ENCODE measurements at regions not wholly inside any gene's neighbourhood (a gene's known extent, or its start where the extent isn't known, plus 50 kb on each side); places are given as distances from the start of the nearest gene placed in this dataset.
"Not testable (repeated sequence)": the region's sequence is repeated elsewhere in the genome, so short reads cannot be mapped to it uniquely, and the experiment has no call there.

GRCh38 chr2:205862761-205863160 lies 180.5 kb downstream of the NRP2 start:
- not testable (repeated sequence) for DNase-seq

- no peak for DNase-seq
These were observed 178.6 kb downstream of the NRP2 start for GRCh38 chr2:205860885-205861284.

GRCh38 chr2:205860181-205860580 lies 177.9 kb downstream of the NRP2 start:
- no peak for DNase-seq

DNA sequence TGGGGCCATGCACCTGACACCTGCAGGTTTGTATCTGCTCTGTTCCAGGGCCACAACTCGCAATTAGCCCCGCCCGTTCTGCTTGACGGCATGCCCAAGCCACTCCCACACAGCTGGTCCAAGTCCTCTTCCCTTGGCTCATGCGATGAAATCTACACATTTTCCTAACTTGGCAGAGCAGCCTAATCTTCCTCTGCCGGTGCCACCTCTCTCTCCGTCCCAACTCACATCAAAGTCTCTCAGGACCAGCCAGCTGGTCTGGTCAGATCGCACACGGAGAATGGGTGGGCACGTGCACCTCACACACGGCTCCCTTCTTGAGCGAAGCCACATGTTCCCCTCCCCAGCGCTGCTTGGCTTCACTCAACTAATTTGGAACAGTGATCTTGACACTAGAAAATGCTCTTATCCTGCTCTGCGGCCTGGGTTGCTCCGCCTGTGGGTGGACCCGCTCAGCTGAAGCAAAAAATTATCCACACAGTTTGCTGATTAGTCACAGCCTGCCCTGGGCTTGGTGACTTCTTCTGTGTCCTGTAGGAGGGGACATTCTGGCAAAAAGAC lies 176.7 kb downstream of the NRP2 start:
- no peak for DNase-seq

DNA sequence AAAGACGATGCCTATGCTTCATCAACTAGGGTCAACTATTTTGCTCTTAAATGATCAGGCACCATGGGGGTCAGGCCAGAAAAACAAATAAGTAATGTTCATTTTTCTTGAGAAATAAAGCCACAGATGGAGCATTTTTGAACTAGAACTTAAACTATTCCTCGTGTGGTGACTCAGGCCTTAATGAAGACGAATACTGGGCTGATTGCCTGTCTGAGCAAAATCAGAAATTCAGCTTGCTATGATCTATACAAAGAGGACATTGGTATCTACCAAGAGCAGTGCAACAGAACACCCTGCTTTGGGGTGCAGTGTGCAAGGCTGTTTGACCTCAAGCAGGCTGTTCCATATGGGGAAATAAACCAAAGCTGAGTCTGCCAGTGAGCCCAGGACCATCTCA lies 176.0 kb downstream of the NRP2 start:
- no peak for DNase-seq

DNA sequence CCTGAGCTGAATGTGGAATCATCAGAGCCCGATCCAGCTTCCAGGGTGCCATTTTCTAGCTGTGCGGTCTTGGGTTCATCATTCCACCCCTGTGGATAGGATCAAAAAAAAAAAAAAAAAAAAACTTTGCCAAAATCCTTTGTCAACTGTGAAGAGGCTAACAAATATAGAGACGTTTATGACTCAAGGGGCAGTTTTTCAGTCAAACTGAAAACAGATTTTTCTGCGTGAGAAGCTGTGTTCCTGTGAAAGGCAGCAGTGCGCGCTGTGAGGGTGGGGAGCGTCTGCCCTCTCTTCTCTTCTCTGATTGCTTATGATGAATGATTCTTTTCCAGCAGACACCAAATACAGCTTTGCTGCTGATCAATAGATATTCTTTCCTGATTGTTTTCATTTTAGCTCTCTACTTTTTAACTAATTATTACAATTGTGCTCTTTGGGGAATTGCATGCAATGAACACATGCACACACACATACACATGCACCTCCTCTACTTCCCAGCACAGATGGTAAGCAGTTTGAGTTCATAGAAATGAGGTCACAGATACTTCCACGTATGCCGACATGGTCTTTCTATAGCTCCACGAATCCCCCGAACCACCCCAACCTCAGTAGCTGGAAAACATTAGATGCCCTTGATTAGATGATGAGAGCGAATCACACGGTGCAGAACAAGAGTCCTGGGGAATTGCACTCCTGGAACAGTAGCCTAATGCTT lies 175.4 kb downstream of the NRP2 start:
- DNase-seq: no peak

- no peak for DNase-seq
These were observed 170.2 kb downstream of the NRP2 start for GRCh38 chr2:205852457-205852856.

- no peak for DNase-seq
These were observed 168.3 kb downstream of the NRP2 start for GRCh38 chr2:205850611-205851010.

GRCh38 chr2:205850132-205850531 lies 167.8 kb downstream of the NRP2 start:
- no peak for DNase-seq

DNA sequence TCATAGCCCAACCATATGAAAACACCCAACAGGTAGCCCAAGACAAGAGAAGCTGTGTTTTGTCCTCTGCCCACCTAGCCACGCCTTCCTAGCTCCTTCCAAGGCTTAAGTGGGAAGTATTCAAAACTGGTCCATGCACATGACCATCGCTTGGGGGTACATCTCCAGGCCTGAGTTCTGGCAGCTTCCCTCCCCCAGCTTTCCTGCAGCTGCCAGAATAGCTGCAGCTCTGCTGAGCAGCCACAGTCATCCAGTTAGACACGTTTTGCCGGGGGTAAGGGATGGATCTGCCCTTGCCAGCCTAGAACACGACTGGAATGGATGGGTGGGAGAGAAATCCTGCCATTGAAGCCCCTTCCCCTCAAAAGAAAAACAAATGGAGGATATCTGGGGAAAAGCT lies 166.8 kb downstream of the NRP2 start:
- no peak for DNase-seq

DNA sequence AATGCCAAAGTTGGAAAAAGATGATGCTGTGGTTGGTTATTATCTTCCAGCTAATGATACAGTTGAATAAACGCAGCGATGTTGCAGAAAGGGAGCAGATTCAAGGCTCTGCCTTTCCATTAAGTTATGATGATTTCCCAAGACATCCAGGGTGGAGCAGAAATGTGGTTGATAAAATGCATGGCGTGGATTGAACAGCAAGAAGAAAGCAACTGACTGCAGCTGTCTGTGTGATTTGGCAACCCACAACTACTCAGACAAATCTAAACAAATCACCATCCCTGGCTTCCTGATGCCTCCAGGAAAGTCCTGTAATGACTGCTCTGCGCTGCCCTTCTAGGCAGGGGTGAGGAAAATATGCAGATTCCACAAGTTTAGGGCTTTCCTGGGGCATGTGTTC lies 166.3 kb downstream of the NRP2 start:
- no peak for DNase-seq
